ENCODE measurements at regions not wholly inside any gene's neighbourhood (a gene's known extent, or its start where the extent isn't known, plus 50 kb on each side); places are given as distances from the start of the nearest gene placed in this dataset.

GRCh38 chr1:90507173-90507572 is 209.9 kb downstream of the BARHL2 start:
- TF ChIP-seq CTCF (IDR thresholded peaks at IDR 0.05; ENCODE audit: low read depth, low read length, missing control alignments), result no peak
- no peak for DNase-seq (ENCODE audit: extremely low read depth, low read depth)
- no peak overlapping the region for H3K4me3 ChIP-seq (replicated peaks; ENCODE audit: low read depth, low read length)

GRCh38 chr1:90505806-90506205 is 211.3 kb downstream of the BARHL2 start:
- DNase-seq (ENCODE audit: extremely low read depth, low read depth), result no peak
- no peak overlapping the region for H3K4me3 ChIP-seq (replicated peaks; ENCODE audit: low read depth, low read length)
- no peak for TF ChIP-seq CTCF (IDR thresholded peaks at IDR 0.05; ENCODE audit: low read depth, low read length, missing control alignments)

GRCh38 chr1:90504509-90504908 is 212.6 kb downstream of the BARHL2 start:
- TF ChIP-seq CTCF (IDR thresholded peaks at IDR 0.05; ENCODE audit: low read depth, low read length, missing control alignments), result no peak
- H3K4me3 ChIP-seq (replicated peaks; ENCODE audit: low read depth, low read length), result no peak overlapping the region
- no peak for DNase-seq (ENCODE audit: extremely low read depth, low read depth)

- no peak for TF ChIP-seq CTCF (IDR thresholded peaks at IDR 0.05; ENCODE audit: low read depth, low read length, missing control alignments)
- DNase-seq (ENCODE audit: extremely low read depth, low read depth), result no peak
- H3K4me3 ChIP-seq (replicated peaks; ENCODE audit: low read depth, low read length), result no peak overlapping the region
Observed at GRCh38 chr1:90502696-90503095, 214.4 kb downstream of the BARHL2 start.

GRCh38 chr1:90502194-90502593 is 214.9 kb downstream of the BARHL2 start:
- no peak overlapping the region for H3K4me3 ChIP-seq (replicated peaks; ENCODE audit: low read depth, low read length)
- no peak for DNase-seq (ENCODE audit: extremely low read depth, low read depth)

GRCh38 chr1:90501281-90501680 is 215.8 kb downstream of the BARHL2 start:
- no peak overlapping the region for H3K4me3 ChIP-seq (replicated peaks; ENCODE audit: low read depth, low read length)
- no peak for TF ChIP-seq CTCF (IDR thresholded peaks at IDR 0.05; ENCODE audit: low read depth, low read length, missing control alignments)
- DNase-seq (ENCODE audit: extremely low read depth, low read depth), result no peak

More at GRCh38 chr1:90502194-90502593, 214.9 kb downstream of the BARHL2 start:
- no peak for TF ChIP-seq CTCF (IDR thresholded peaks at IDR 0.05; ENCODE audit: low read depth, low read length, missing control alignments)

GRCh38 chr1:90494748-90495282 is 222.3 kb downstream of the BARHL2 start:
- H3K4me3 ChIP-seq (replicated peaks; ENCODE audit: low read depth, low read length), result no peak overlapping the region
- TF ChIP-seq CTCF (IDR thresholded peaks at IDR 0.05; ENCODE audit: low read depth, low read length, missing control alignments), result no peak
- DNase-seq (ENCODE audit: extremely low read depth, low read depth), result no peak

All from HFF-Myc (cell line).